ENCODE measurements at regions not wholly inside any gene's neighbourhood (a gene's known extent, or its start where the extent isn't known, plus 50 kb on each side); places are given as distances from the start of the nearest gene placed in this dataset.

DNA sequence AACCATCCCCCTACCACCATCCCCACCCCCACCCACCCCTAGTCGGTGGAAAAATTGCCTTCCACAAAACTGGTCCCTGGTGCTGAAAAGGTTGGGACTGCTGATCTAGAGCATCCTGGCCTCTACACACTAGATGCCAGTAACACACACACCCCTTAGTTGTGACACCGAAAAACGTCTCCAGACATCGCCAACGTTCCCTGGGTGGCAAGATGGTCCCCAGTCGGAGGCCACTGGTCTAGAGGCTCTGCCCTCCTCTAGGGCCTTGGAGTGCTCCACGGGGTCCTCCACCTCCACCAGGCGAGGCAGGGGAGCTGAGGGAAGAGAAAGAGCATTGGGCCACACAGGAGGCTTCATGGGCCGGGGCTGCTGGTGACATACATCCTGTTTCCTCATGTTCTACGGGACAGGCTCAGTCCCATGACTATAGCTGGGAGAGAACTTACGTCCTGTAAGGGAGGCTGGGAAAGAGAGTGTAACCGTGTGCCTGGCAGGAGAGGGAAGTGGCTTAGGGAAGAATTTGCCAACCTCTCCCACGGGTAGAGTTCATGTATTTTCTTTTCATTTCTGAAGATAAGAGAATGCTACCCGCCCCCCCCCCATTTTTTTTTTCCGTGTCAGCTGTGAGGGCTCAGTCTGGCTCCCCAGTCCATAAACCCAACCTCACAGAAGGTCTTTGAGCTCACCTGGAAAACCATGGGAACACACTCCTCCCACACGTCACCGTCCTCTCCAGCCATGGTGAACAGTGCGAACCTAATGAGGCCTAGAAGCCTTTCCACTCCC lies 132.7 kb upstream of the MYCN start:
- TF ChIP-seq, protein P1, sequence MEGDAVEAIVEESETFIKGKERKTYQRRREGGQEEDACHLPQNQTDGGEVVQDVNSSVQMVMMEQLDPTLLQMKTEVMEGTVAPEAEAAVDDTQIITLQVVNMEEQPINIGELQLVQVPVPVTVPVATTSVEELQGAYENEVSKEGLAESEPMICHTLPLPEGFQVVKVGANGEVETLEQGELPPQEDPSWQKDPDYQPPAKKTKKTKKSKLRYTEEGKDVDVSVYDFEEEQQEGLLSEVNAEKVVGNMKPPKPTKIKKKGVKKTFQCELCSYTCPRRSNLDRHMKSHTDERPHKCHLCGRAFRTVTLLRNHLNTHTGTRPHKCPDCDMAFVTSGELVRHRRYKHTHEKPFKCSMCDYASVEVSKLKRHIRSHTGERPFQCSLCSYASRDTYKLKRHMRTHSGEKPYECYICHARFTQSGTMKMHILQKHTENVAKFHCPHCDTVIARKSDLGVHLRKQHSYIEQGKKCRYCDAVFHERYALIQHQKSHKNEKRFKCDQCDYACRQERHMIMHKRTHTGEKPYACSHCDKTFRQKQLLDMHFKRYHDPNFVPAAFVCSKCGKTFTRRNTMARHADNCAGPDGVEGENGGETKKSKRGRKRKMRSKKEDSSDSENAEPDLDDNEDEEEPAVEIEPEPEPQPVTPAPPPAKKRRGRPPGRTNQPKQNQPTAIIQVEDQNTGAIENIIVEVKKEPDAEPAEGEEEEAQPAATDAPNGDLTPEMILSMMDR (IDR thresholded peaks at IDR 0.05 in 8 of 11, conservative IDR thresholded peaks at IDR 0.05 in 3 of 11), result no peak
- no peak for TF ChIP-seq POLR2A (IDR thresholded peaks at IDR 0.05)

Data from spleen (tissue), 7 donors.